SU-DHL-6 (cell line): ENCODE measurements at regions not wholly inside any gene's neighbourhood (a gene's known extent, or its start where the extent isn't known, plus 50 kb on each side); places are given as distances from the start of the nearest gene placed in this dataset.

Experiments used
- H2AFZ ChIP-seq: fragments of 200-600 bp; sonication (generic); 2 replicates; pipeline ENCODE4 v1.6.1; 2014; ENCODE audit warnings: low read depth, mild to moderate bottlenecking, moderate library complexity, mixed read lengths, antibody characterized with exemption, low read length; ENCODE audit not compliant: severe bottlenecking
- H3F3A ChIP-seq: fragments of 200-600 bp; shearing (Covaris generic); 2 replicates; pipeline ENCODE4 v1.6.0; 2016; ENCODE audit warnings: antibody characterized with exemption, mild to moderate bottlenecking; ENCODE audit not compliant: insufficient read depth
- H3K27ac ChIP-seq: fragments of 200-600 bp; sonication (generic); 2 replicates; pipeline ENCODE4 v1.5.1; 2016; ENCODE audit warnings: low read depth, mild to moderate bottlenecking, low read length, moderate library complexity, mixed read lengths
- H3K27me3 ChIP-seq: fragments of 200-600 bp; sonication (generic), shearing (Covaris generic); 2 replicates; pipeline ENCODE4 v1.6.0; 2014; ENCODE audit warnings: mild to moderate bottlenecking, low read length
- H3K36me3 ChIP-seq: fragments of 200-600 bp; sonication (generic); 2 replicates; pipeline ENCODE4 v1.6.1; 2014; ENCODE audit warnings: mild to moderate bottlenecking, low read length, mixed read lengths
- H3K4me2 ChIP-seq: fragments of 300-600, 200-600 bp; shearing (Covaris generic), sonication (generic); 2 replicates; pipeline ENCODE4 v1.6.0; 2014; ENCODE audit warnings: low read length, low read depth, mild to moderate bottlenecking; ENCODE audit not compliant: poor library complexity, severe bottlenecking
- H3K4me3 ChIP-seq: fragments of 200-600 bp; sonication (generic); 2 replicates; pipeline ENCODE4 v1.5.1; 2014; ENCODE audit warnings: antibody characterized with exemption, low read length, mild to moderate bottlenecking, mixed read lengths; ENCODE audit not compliant: insufficient read depth, poor library complexity, severe bottlenecking
- H3K79me2 ChIP-seq: fragments of 200-600 bp; sonication (generic); 2 replicates; pipeline ENCODE4 v1.6.1; 2014; ENCODE audit warnings: mild to moderate bottlenecking, low read length, moderate library complexity; ENCODE audit not compliant: insufficient read depth
- H3K9ac ChIP-seq: fragments of 200-600 bp; sonication (generic); 2 replicates; pipeline ENCODE4 v1.7.0; 2014; ENCODE audit warnings: mild to moderate bottlenecking, low read length
- H3K9me2 ChIP-seq: fragments of 200-600 bp; sonication (generic); replicated peaks from 2 replicates; pipeline ENCODE4 v1.6.1; 2014; ENCODE audit warnings: low read length; ENCODE audit not compliant: insufficient read depth
- H3K9me3 ChIP-seq: fragments of 200-600 bp; sonication (generic); 2 replicates; pipeline ENCODE4 v1.6.1; 2014; ENCODE audit warnings: low read length, mixed read lengths; ENCODE audit not compliant: insufficient read depth
- H4K20me1 ChIP-seq: fragments of 200-600 bp; sonication (generic); 2 replicates; pipeline ENCODE4 v1.6.1; 2014; ENCODE audit warnings: low read depth, mild to moderate bottlenecking, antibody characterized with exemption, low read length, moderate library complexity, mixed read lengths
- EZH2phosphoT487 ChIP-seq: fragments of 200-600 bp; sonication (generic), shearing (Covaris generic); conservative IDR thresholded peaks from 2 replicates; pipeline ENCODE4 v1.6.1; 2018; ENCODE audit warnings: mild to moderate bottlenecking, antibody characterized with exemption, low read length, moderate library complexity, mixed read lengths
- TF ChIP-seq, protein P1 (sequence below): fragments of 200-600 bp; sonication (generic); IDR thresholded peaks from one replicate; pipeline ENCODE4 v1.5.1; 2017; ENCODE audit warnings: antibody characterized with exemption, mild to moderate bottlenecking, low read length, moderate library complexity; ENCODE audit not compliant: insufficient read depth, poor library complexity, severe bottlenecking

DNA sequence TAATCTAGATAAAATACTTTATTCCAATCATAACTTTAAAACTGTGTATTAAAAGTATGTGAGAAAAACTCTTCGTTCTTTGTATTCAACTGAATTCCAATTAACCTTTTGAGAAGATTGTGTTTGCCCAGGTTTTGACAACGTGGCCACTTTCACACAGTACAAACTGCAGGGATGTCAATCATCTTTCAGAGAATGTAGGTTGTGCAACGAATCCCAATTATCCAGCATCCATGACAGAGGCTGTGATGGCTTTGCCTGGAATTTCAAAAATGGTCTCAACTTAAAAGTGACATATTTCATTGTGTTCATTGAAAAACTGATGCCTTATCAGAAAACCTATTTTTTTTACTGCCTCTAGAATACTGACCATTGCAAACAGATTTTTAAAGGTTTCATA, 615.1 kb upstream of the KCNMB2 start:
- Histone ChIP-seq H3K79me2 (no peaks in the 10 kb centered on the region), H4K20me1 (no peaks in the 10 kb centered on the region), H3K27ac (no peak overlapping the region), H3K9me3 (no peaks in the 10 kb centered on the region), H3K4me3 (no peak overlapping the region), H3K27me3 (no peaks in the 10 kb centered on the region), H3F3A (no peaks in the 10 kb centered on the region), H3K9me2 (no peaks in the 10 kb centered on the region), H3K4me2 (no peak overlapping the region), H2AFZ (no peak overlapping the region), H3K9ac (no peak overlapping the region), H3K36me3 (no peaks in the 10 kb centered on the region)
- TF ChIP-seq EZH2phosphoT487 = no peak
- TF ChIP-seq, protein P1, sequence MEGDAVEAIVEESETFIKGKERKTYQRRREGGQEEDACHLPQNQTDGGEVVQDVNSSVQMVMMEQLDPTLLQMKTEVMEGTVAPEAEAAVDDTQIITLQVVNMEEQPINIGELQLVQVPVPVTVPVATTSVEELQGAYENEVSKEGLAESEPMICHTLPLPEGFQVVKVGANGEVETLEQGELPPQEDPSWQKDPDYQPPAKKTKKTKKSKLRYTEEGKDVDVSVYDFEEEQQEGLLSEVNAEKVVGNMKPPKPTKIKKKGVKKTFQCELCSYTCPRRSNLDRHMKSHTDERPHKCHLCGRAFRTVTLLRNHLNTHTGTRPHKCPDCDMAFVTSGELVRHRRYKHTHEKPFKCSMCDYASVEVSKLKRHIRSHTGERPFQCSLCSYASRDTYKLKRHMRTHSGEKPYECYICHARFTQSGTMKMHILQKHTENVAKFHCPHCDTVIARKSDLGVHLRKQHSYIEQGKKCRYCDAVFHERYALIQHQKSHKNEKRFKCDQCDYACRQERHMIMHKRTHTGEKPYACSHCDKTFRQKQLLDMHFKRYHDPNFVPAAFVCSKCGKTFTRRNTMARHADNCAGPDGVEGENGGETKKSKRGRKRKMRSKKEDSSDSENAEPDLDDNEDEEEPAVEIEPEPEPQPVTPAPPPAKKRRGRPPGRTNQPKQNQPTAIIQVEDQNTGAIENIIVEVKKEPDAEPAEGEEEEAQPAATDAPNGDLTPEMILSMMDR = no peak

DNA sequence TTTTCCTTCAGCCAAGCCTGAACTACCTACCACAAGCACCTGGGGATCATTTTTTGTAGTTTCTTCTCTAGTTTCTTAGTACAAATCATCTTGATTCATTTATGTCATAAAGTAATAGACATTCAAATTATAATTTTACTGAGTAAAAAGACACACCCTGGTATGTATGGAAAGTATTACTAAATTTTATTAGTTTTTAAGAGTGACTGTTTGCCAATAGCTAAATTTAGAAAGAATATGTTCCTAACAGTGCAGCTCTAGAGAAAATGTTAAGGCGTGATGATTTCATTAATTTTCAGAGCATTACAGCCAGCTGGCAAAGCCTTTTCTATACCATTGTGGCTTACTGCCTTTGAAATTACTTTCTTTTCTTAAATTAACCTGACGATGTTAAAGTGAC, 612.0 kb upstream of the KCNMB2 start:
- Histone ChIP-seq H3K4me3 (no peak overlapping the region), H4K20me1 (no peaks in the 10 kb centered on the region), H3F3A (no peaks in the 10 kb centered on the region), H3K9me2 (no peaks in the 10 kb centered on the region), H3K27ac (no peak overlapping the region), H3K9me3 (no peaks in the 10 kb centered on the region), H2AFZ (no peak overlapping the region), H3K9ac (no peak overlapping the region), H3K27me3 (no peaks in the 10 kb centered on the region), H3K4me2 (no peak overlapping the region), H3K79me2 (no peaks in the 10 kb centered on the region), H3K36me3 (no peaks in the 10 kb centered on the region)
- TF ChIP-seq, protein P1 = no peak
- TF ChIP-seq EZH2phosphoT487 = no peak

DNA sequence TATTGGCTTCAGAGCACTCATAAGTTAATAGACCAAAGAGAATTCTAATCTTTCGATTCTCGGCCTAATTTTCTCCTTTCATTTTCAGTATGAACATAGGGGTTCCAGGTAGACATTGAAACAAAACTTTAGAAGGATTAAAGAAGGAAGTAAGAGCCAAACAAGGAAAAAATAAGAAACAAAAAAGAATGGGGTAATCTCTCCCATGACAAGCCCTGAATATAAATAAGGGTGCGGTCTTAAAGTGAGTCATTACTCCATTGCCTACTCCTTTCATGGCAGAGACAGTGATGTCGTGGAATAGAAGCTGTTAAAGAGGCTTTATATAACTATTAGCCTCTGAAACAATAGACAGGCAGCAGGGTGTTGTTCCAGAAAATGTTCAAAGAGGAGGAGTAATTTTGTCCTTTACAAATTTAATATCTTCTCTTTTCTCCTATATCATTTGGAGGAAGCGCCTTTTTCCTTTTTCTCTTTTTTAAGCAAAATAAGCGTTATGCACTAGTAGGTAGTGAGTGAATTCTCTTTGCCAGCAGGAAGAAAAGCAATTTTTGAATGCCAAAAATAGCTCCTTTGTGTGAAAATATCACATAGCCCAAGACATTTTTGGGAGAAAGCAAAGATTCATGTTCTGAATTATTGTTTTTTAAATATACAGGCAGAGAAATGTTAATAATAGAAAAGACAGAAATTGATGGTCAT, 607.9 kb upstream of the KCNMB2 start:
- Histone ChIP-seq H3K36me3 (no peaks in the 10 kb centered on the region), H3K27me3 (no peaks in the 10 kb centered on the region), H3K9ac (no peak overlapping the region), H3K27ac (no peak overlapping the region), H2AFZ (no peak overlapping the region), H3K9me3 (no peaks in the 10 kb centered on the region), H3K4me2 (no peak overlapping the region), H3K4me3 (no peak overlapping the region), H4K20me1 (no peaks in the 10 kb centered on the region), H3K79me2 (no peaks in the 10 kb centered on the region), H3F3A (no peaks in the 10 kb centered on the region), H3K9me2 (no peaks in the 10 kb centered on the region)
- TF ChIP-seq EZH2phosphoT487 = no peak
- TF ChIP-seq, protein P1 = no peak
